GM12801 (cell line): ENCODE measurements at regions not wholly inside any gene's neighbourhood (a gene's known extent, or its start where the extent isn't known, plus 50 kb on each side); places are given as distances from the start of the nearest gene placed in this dataset.

Experiments
- CTCF ChIP-seq: IDR thresholded peaks from one replicate; pipeline ENCODE4 v1.5.1; 2011; ENCODE audit warnings: control low read depth; ENCODE audit not compliant: insufficient read length; ENCODE audit errors: extremely low read depth

GRCh38 chr6:165747963-165748362 lies 84.9 kb upstream of the PDE10A start:
- TF ChIP-seq CTCF = no peak

- no peak for TF ChIP-seq CTCF
Observed at GRCh38 chr6:165746331-165746730, 83.3 kb upstream of the PDE10A start.

DNA sequence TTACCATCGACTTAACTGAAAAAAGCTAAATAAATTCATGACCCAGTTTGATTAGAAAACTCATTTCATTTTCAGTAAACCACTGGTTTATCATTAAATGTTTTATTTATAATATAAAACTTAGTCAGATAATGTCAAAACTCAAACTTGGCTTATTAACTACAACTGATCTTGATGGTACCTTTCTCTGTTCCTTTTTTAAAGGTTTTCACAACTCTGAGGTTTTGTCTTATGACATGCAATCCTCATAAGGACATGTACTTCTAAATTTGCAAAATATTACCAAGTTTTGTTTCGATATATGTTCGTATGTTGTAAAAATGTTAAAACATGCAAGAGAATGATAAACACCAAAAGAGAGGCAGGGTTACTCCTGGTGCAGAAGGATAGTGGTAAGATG lies 82.5 kb upstream of the PDE10A start:
- no peak for TF ChIP-seq CTCF

- TF ChIP-seq CTCF = no peak
Observed at GRCh38 chr6:165744555-165745228, 81.7 kb upstream of the PDE10A start.

- TF ChIP-seq CTCF = no peak
Observed at GRCh38 chr6:165743366-165743898, 80.4 kb upstream of the PDE10A start.

DNA sequence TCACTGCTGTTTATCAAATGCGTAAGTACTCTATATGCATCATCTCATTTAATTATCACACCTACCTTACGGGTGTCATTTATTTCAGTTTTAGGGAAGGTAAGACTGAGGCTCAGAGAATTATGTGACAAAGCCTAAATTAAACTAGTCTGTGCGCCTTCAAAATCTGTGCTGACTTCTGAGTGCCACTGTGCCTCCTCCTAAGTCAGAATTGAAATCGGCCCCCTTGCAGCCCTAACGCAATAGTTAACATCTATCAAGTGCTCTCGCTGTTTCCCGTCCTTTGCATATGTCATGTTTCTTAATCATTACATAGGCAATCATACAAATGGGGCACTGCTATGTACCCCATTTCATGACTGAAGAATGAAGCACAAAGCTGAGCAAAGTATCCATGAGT lies 79.0 kb upstream of the PDE10A start:
- no peak for TF ChIP-seq CTCF

DNA sequence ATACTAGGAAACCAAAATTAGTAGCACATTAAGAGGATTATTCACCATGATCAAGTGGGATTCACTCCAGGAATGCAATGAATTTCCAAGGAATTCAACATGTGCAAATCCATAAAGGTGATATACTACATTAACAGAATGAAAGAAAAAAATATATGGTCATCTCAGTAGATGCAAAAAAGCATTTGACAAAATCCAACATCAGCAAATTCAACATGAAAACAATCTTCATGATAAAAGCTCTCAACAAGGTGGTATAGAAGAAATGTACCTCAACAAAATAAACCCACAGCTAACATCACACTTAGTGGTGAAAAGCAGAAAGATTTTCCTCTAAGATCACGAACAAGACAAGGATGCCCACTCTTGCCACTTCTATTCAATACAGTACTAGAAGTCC lies 74.4 kb upstream of the PDE10A start:
- TF ChIP-seq CTCF = no peak
